Effector memory CD8-positive, alpha-beta T cell (primary cell): ENCODE measurements at regions not wholly inside any gene's neighbourhood (a gene's known extent, or its start where the extent isn't known, plus 50 kb on each side); places are given as distances from the start of the nearest gene placed in this dataset.
A peak's percentile ranks its signal among the peaks of the same experiment; 100 is the strongest.

Source experiments
- ATAC-seq: fragments of 150-1000 bp; cut with Tn5 transposase; replicated peaks from 2 replicates; pipeline ENCODE4 v1.10.0; 2021; ENCODE audit warnings: mild to moderate bottlenecking, moderate library complexity
- DNase-seq, 3 experiments: peaks; one replicate each; pipeline ENCODE4 v3.0.0; 2021
- H3K27ac Mint-ChIP-seq, 2 donors: one replicate each; pipeline ENCODE4 v1.8.0; 2022; ENCODE audit warnings: mild to moderate bottlenecking in 2 of 2, mixed read lengths in 2 of 2, moderate library complexity in 2 of 2
- H3K27me3 Mint-ChIP-seq, 2 donors: one replicate each; pipeline ENCODE4 v1.8.0; 2022; ENCODE audit warnings: mixed read lengths in 2 of 2
- H3K36me3 Mint-ChIP-seq: one replicate; pipeline ENCODE4 v1.8.0; 2022; ENCODE audit warnings: mild to moderate bottlenecking, moderate library complexity, mixed read lengths; ENCODE audit not compliant: insufficient read depth
- H3K4me1 Mint-ChIP-seq, 2 donors: one replicate each; pipeline ENCODE4 v1.8.0; 2022; ENCODE audit warnings: low read depth in 2 of 2, mixed read lengths in 2 of 2
- H3K4me3 Mint-ChIP-seq, 2 donors: one replicate each; pipeline ENCODE4 v1.8.0; 2022; ENCODE audit warnings: mild to moderate bottlenecking in 2 of 2, mixed read lengths in 2 of 2, moderate library complexity in 2 of 2
- H3K9me3 Mint-ChIP-seq, 2 donors: one replicate each; pipeline ENCODE4 v1.8.0; 2022; ENCODE audit warnings: mixed read lengths in 2 of 2

DNA sequence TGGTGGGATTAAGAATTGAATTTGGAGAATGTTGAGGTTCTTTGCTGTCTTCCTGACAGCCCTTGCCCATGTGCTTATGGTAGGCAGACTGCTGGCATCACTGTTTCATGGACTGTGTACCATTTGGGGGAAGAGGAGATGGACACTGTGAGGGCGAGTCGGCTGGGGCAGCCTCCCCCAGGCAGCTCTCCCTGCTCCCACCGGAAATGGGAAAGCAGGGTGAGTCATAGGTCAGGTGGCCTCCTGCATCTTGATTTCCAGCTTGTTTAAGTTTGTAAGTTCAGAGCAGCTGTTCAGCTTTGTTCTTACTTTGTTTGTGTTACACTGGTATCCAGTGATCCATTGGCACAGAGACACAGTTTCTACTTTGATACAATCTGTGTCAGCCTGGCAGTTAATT, 87.2 kb upstream of the CNIH3 start:
- H3K4me3 Mint-ChIP-seq: no peak overlapping the region
- no peaks in the 10 kb centered on the region for H3K4me1 Mint-ChIP-seq
- H3K27ac Mint-ChIP-seq: no peak overlapping the region
- H3K27me3 Mint-ChIP-seq: peaks cover 13 to 17% of the 10 kb centered on the region in 2 donors
- no peaks in the 10 kb centered on the region for H3K36me3 Mint-ChIP-seq
- H3K9me3 Mint-ChIP-seq: no peaks in the 10 kb centered on the region
- ATAC-seq (no peak), DNase-seq (no peak)

DNA sequence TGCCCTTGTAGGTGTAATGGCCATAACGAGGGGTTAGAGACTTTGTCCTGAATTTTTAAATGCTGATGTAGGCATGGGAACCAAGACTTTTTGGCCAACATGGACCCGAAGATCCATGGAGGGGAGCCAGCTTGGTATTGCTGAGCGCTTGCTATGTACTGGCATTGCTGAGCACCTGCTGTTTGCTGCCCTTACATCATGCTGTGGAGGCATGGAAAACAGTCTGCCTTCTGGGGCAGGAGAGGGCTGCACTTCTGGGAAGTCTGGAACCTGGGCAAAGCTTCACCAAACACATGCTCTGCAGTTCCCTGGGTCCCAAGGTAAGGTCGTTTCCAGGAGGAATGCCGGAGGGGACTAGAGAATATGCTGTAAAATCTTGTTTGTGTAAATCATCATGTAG, 86.3 kb upstream of the CNIH3 start:
- DNase-seq (no peak), ATAC-seq (no peak)
- H3K36me3 Mint-ChIP-seq: no peaks in the 10 kb centered on the region
- no peak overlapping the region for H3K27ac Mint-ChIP-seq
- H3K4me3 Mint-ChIP-seq: no peak overlapping the region
- H3K4me1 Mint-ChIP-seq: peaks cover 0 to under 1% of the 10 kb centered on the region in 2 donors
- no peaks in the 10 kb centered on the region for H3K9me3 Mint-ChIP-seq
- peaks cover 13 to 17% of the 10 kb centered on the region in 2 donors for H3K27me3 Mint-ChIP-seq

DNA sequence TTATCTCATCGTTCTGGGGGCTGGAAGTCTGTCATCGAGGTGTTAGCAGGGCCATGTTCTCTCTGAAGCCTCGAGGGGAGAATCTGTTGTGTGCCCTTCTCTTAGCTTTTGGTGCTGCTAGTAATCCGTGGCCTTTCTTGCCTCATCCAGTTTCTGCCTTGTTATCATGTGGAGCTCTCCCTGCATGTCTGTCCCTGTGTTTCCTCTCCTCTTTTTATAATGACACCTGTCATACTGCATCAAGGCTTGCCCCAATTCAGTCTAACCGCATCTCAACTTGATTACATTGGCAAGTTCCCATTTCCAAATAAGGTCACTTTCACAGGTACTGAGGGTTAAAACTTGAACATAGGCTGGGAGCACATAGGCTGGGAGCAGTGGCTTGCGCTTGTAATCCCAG, 82.6 kb upstream of the CNIH3 start:
- Mint-ChIP-seq H3K9me3 (no peaks in the 10 kb centered on the region), H3K36me3 (no peaks in the 10 kb centered on the region), H3K27me3 (peaks cover 15 to 17% of the 10 kb centered on the region in 2 donors), H3K4me1 (peaks cover 5 to 7% of the 10 kb centered on the region in 2 donors), H3K4me3 (no peak overlapping the region), H3K27ac (no peak overlapping the region)
- DNase-seq (no peak), ATAC-seq (no peak)

DNA sequence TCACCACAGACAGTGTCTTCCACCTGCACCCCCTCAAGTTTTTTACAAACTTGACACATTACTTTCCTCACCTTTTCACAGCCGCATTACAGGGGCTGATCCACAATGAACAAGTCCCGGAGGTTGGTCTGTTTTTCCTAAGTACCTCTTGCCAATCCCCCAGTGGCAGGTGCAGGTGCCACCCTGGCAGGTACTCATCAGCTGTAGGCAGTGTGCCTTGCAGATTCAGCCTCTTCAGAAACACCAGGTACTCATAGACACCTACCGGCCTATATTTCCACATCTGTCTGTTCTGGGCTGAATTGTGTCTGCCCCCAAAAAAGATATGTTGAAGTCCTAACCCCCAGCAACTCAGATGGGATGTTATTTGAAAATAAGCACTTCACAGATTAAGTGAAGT, 81.4 kb upstream of the CNIH3 start:
- peaks cover 27% of the 10 kb centered on the region in 2 donors for H3K27me3 Mint-ChIP-seq
- H3K9me3 Mint-ChIP-seq: no peaks in the 10 kb centered on the region

GRCh38 chr1:224535641-224536040, 80.5 kb upstream of the CNIH3 start:
- Mint-ChIP-seq H3K27ac (peak overlapping the region in 1 of 2 donors; percentile 15), H3K9me3 (no peaks in the 10 kb centered on the region), H3K4me3 (no peak overlapping the region), H3K27me3 (peaks cover 30 to 31% of the 10 kb centered on the region in 2 donors), H3K4me1 (peaks cover 5 to 7% of the 10 kb centered on the region in 2 donors), H3K36me3 (no peaks in the 10 kb centered on the region)
- no peak for DNase-seq
- no peak for ATAC-seq

More for the DNA sequence above, 81.4 kb upstream of the CNIH3 start:
- Mint-ChIP-seq H3K36me3 (no peaks in the 10 kb centered on the region), H3K4me3 (no peak overlapping the region), H3K27ac (peak overlapping the region in 1 of 2 donors; percentile 15), H3K4me1 (peaks cover 5 to 7% of the 10 kb centered on the region in 2 donors)
- no peak for ATAC-seq
- no peak for DNase-seq

GRCh38 chr1:224539971-224540370, 76.1 kb upstream of the CNIH3 start:
- ATAC-seq (no peak), DNase-seq (no peak)
- Mint-ChIP-seq H3K4me1 (peaks cover 10% of the 10 kb centered on the region in 2 donors), H3K9me3 (no peaks in the 10 kb centered on the region), H3K27me3 (peaks cover 15 to 16% of the 10 kb centered on the region in 2 donors), H3K27ac (no peak overlapping the region), H3K36me3 (no peaks in the 10 kb centered on the region), H3K4me3 (no peak overlapping the region)

DNA sequence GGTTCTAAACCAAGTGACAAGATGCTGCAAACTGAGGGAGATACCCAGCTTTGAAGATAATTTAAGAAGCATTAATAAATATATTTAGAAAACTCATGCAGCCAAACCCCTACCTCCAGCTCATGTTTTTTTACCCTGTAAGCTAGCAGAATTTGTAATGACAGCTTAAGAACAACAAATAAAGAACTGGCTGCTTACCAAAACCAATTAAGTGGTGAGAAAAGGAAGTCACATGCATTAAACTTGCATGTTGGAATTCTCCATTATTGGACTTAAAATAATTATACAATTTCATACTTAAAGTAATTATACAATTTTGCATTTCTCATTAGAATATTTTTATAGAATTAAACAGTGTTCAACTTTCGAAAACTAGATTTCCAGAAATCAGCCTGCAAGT, 75.6 kb upstream of the CNIH3 start:
- Mint-ChIP-seq H3K9me3 (no peaks in the 10 kb centered on the region), H3K27ac (no peak overlapping the region), H3K4me1 (peaks cover 5 to 6% of the 10 kb centered on the region in 2 donors), H3K4me3 (no peak overlapping the region), H3K36me3 (no peaks in the 10 kb centered on the region), H3K27me3 (peaks cover 16 to 21% of the 10 kb centered on the region in 2 donors)
- ATAC-seq: no peak
- DNase-seq: no peak

GRCh38 chr1:224541072-224541790, 74.9 kb upstream of the CNIH3 start:
- H3K27ac Mint-ChIP-seq: no peak overlapping the region
- ATAC-seq (no peak), DNase-seq (no peak)
- no peaks in the 10 kb centered on the region for H3K9me3 Mint-ChIP-seq
- peaks cover 5 to 6% of the 10 kb centered on the region in 2 donors for H3K4me1 Mint-ChIP-seq
- H3K36me3 Mint-ChIP-seq: no peaks in the 10 kb centered on the region
- no peak overlapping the region for H3K4me3 Mint-ChIP-seq
- H3K27me3 Mint-ChIP-seq: peaks cover 16 to 26% of the 10 kb centered on the region in 2 donors

GRCh38 chr1:224541901-224542630, 74.1 kb upstream of the CNIH3 start:
- H3K27me3 Mint-ChIP-seq: peaks cover 16 to 30% of the 10 kb centered on the region in 2 donors
- no peak overlapping the region for H3K4me3 Mint-ChIP-seq
- H3K4me1 Mint-ChIP-seq: peaks cover 5 to 6% of the 10 kb centered on the region in 2 donors
- ATAC-seq (no peak), DNase-seq (no peak)
- no peak overlapping the region for H3K27ac Mint-ChIP-seq
- H3K9me3 Mint-ChIP-seq: no peaks in the 10 kb centered on the region
- no peaks in the 10 kb centered on the region for H3K36me3 Mint-ChIP-seq

DNA sequence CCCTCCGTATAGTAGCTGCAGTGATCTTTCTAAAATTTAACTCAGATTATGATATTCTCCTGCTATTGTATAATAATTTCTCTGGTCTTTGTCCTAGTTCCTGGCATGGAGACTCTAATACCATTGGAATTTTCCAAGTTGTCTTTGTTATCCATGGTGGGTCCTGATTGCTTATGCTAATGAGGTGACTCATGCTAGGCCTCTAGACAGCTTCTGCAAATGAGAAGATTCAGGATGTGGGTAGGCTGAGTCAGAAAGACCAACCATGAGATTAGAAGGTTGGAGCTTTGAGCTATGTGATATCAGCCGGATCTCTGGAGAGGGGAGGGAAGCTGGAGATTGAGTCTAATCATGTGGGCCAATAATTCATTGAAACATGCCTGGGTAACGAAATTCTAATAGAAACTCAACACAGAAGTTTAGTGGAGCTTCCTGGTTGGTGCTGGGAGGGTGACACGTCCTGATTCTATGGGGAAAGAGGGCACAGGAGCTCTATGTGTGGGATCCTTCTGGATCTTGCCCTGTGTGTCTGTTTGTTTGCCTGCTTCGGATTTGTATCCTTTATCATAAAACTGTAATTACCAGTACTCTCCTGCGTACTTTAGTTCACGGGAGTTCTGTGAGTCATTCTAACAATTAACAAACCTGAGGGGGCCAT, 73.2 kb upstream of the CNIH3 start:
- DNase-seq: no peak
- H3K27ac Mint-ChIP-seq: peak overlapping the region in 1 of 2 donors; percentile 3

DNA sequence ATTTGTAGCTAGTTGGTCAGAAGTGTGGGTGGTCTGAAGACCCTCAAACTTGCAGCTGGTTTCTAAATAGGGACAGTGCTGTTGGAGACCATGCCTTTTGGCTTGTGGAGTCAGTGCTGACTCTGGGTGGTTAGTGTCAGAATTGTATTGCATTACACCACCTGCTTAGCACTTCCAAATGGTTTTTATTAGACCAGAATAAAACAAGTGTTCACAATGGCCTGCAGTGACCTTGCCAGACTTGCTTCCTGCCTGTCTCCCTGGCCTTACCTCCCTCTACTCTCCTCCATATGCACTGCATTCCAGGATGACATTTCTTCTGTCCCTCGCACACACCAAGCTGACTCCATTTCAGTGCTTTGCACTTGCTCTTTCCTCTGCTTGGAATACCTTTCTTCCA, 72.7 kb upstream of the CNIH3 start:
- no peak for DNase-seq
- H3K27me3 Mint-ChIP-seq: peaks cover 15 to 30% of the 10 kb centered on the region in 2 donors
- H3K27ac Mint-ChIP-seq: no peak overlapping the region
- H3K4me1 Mint-ChIP-seq: peaks cover 5 to 6% of the 10 kb centered on the region in 2 donors
- no peaks in the 10 kb centered on the region for H3K36me3 Mint-ChIP-seq
- H3K9me3 Mint-ChIP-seq: no peaks in the 10 kb centered on the region
- ATAC-seq: no peak
- no peak overlapping the region for H3K4me3 Mint-ChIP-seq

More for the DNA sequence above, 73.2 kb upstream of the CNIH3 start:
- peaks cover 5 to 6% of the 10 kb centered on the region in 2 donors for H3K4me1 Mint-ChIP-seq
- H3K27me3 Mint-ChIP-seq: peaks cover 16 to 30% of the 10 kb centered on the region in 2 donors
- H3K9me3 Mint-ChIP-seq: no peaks in the 10 kb centered on the region
- H3K4me3 Mint-ChIP-seq: no peak overlapping the region
- no peaks in the 10 kb centered on the region for H3K36me3 Mint-ChIP-seq
- peak; percentile 72 for ATAC-seq

- peaks cover 5 to 6% of the 10 kb centered on the region in 2 donors for H3K4me1 Mint-ChIP-seq
- DNase-seq (no peak), ATAC-seq (no peak)
- H3K36me3 Mint-ChIP-seq: no peaks in the 10 kb centered on the region
- H3K27ac Mint-ChIP-seq: no peak overlapping the region
- H3K27me3 Mint-ChIP-seq: peaks cover 4 to 22% of the 10 kb centered on the region in 2 donors
- H3K4me3 Mint-ChIP-seq: no peak overlapping the region
- H3K9me3 Mint-ChIP-seq: no peaks in the 10 kb centered on the region
Observed at GRCh38 chr1:224544346-224545110, 71.6 kb upstream of the CNIH3 start.

- DNase-seq: no peak
- H3K27me3 Mint-ChIP-seq: peaks cover 0 to 16% of the 10 kb centered on the region in 2 donors
- no peak for ATAC-seq
- H3K27ac Mint-ChIP-seq: no peak overlapping the region
- H3K9me3 Mint-ChIP-seq: no peaks in the 10 kb centered on the region
- no peak overlapping the region for H3K4me3 Mint-ChIP-seq
- no peaks in the 10 kb centered on the region for H3K36me3 Mint-ChIP-seq
- H3K4me1 Mint-ChIP-seq: peaks cover 5 to 6% of the 10 kb centered on the region in 2 donors
Observed at GRCh38 chr1:224545571-224545970, 70.5 kb upstream of the CNIH3 start.
